ENCODE measurements at regions not wholly inside any gene's neighbourhood (a gene's known extent, or its start where the extent isn't known, plus 50 kb on each side); places are given as distances from the start of the nearest gene placed in this dataset.

DNA sequence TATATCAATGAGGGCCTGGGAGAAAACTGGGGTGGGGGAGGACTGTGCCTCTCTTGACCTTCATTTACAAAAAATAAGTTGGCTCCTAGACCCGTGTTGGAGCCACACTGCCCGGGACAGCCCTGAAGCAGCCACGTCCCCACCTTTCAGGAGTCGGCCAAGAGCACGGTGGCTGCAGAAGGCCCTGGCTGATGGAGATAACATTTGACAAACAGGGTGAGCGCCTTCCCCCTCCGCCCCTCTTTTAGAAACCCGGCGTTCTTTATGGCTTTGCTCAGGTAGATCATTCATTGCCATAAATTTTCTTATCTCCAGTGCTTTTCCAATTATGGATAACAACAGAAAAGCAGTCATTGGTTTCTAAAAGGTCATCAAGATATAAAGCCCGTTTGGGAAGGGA, 398.1 kb upstream of the TNRC6C start:
- no peak for TF ChIP-seq TAF1 (IDR thresholded peaks at IDR 0.05; ENCODE audit: borderline replicate concordance, insufficient read depth, low read length)
- TF ChIP-seq POLR2AphosphoS5 (IDR thresholded peaks at IDR 0.05; ENCODE audit: low read depth, low read length): no peak
- no peak for TF ChIP-seq REST (IDR thresholded peaks at IDR 0.05; ENCODE audit: insufficient read depth in 1 of 2, low read depth in 2 of 2, low read length in 2 of 2)
- no peak for TF ChIP-seq FOXP2 (optimal IDR thresholded peaks at IDR 0.05; ENCODE audit: borderline replicate concordance, extremely low read depth, extremely low read length, insufficient read depth)
- TF ChIP-seq SIN3A (IDR thresholded peaks at IDR 0.05; ENCODE audit: borderline replicate concordance, insufficient read depth, low read length): no peak

- TF ChIP-seq SIN3A (IDR thresholded peaks at IDR 0.05; ENCODE audit: borderline replicate concordance, insufficient read depth, low read length) (no peak), POLR2AphosphoS5 (IDR thresholded peaks at IDR 0.05; ENCODE audit: low read depth, low read length) (no peak), REST (IDR thresholded peaks at IDR 0.05; ENCODE audit: insufficient read depth in 1 of 2, low read depth in 2 of 2, low read length in 2 of 2) (no peak), TAF1 (IDR thresholded peaks at IDR 0.05; ENCODE audit: borderline replicate concordance, insufficient read depth, low read length) (no peak), FOXP2 (optimal IDR thresholded peaks at IDR 0.05; ENCODE audit: borderline replicate concordance, extremely low read depth, extremely low read length, insufficient read depth) (no peak)
Measured at GRCh38 chr17:77560841-77561240, 397.7 kb upstream of the TNRC6C start.

DNA sequence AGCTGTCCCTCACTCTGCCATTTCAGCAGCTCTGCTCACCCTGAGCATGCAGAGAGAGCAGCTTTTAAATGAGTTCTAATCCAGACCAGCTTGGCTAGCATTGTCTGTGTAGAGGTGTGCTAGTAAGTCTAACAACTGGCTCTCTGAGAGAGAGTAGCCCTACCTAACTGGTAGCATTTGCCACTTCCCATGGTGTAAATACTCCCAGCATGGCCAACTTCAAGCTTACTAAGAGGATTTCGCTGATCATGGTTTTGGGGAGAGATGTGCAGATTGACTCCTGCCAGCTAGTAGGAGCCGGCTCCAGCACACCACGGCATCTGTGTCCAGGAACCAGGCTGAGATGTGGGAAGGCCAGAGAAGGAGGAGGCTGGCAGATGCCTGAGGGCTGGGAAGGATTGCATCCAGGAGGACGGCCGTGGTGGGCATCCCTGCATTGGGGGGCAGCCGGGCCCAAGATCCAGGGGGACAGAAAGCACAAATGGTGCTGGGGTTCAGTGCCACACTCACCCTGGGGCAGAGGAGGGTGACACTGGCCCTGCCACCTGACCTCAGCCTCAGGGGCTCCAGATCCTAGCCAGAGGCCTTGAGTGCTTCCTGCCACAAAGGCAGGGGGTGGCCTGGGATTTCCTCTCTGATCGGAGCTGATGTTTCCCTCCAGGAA, 394.9 kb upstream of the TNRC6C start:
- TF ChIP-seq POLR2AphosphoS5 (IDR thresholded peaks at IDR 0.05; ENCODE audit: low read depth, low read length) (no peak), FOXP2 (optimal IDR thresholded peaks at IDR 0.05; ENCODE audit: borderline replicate concordance, extremely low read depth, extremely low read length, insufficient read depth) (no peak), TAF1 (IDR thresholded peaks at IDR 0.05; ENCODE audit: borderline replicate concordance, insufficient read depth, low read length) (no peak), SIN3A (IDR thresholded peaks at IDR 0.05; ENCODE audit: borderline replicate concordance, insufficient read depth, low read length) (no peak), REST (IDR thresholded peaks at IDR 0.05; ENCODE audit: insufficient read depth in 1 of 2, low read depth in 2 of 2, low read length in 2 of 2) (no peak)

DNA sequence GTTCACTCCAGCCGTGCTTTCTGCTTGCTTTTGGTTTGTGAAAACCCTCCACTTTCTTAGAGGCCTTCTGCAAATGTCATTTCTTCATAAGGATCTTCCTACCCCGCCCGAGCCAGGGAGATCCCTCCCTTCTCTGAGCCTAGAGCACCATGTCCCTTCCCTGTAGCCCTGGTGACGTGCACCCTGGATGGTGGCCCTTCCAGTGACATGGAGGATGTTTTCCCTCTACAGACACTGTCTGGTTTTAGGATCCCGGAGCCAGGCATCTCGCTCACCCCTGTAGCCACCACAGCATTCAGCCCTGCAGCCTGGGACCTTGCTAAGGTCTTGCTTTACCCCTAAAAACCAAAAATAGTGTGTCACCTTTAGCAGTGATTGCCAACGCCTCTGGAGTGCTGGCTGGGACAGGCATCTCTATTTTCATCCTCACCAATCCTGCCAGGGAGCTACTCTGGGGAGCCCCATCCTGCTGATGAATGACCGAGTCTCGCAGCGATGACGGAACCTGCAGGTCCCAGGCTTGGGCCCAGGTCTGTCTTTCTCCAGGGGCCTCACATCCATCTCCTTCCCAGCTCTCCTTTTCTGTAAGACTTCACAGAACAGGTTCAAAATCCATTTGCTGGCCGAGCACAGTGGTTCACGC, 394.1 kb upstream of the TNRC6C start:
- TF ChIP-seq FOXP2 (optimal IDR thresholded peaks at IDR 0.05; ENCODE audit: borderline replicate concordance, extremely low read depth, extremely low read length, insufficient read depth): no peak
- TF ChIP-seq SIN3A (IDR thresholded peaks at IDR 0.05; ENCODE audit: borderline replicate concordance, insufficient read depth, low read length): no peak
- TF ChIP-seq TAF1 (IDR thresholded peaks at IDR 0.05; ENCODE audit: borderline replicate concordance, insufficient read depth, low read length): no peak

DNA sequence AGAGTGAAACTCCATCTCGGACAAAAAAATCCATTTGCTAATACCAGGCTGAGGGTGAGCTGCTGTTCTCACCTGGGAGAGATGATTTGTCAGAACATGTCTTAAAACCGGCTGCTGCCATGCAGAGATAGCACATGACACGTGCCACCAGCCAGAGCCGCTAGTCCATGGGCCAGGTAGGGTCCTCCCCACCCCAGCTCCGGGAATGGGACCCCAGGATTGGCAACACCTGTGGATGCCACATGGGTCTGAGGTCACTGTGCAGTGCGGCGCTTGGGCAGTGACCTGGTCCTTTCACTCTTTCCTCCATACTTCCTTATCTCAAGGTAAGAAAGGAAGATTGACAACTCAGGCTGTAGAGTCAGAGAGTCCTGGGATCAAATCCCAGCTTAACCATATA, 393.3 kb upstream of the TNRC6C start:
- TF ChIP-seq TAF1 (IDR thresholded peaks at IDR 0.05; ENCODE audit: borderline replicate concordance, insufficient read depth, low read length): no peak
- no peak for TF ChIP-seq FOXP2 (optimal IDR thresholded peaks at IDR 0.05; ENCODE audit: borderline replicate concordance, extremely low read depth, extremely low read length, insufficient read depth)
- TF ChIP-seq SIN3A (IDR thresholded peaks at IDR 0.05; ENCODE audit: borderline replicate concordance, insufficient read depth, low read length): no peak
- no peak for TF ChIP-seq POLR2AphosphoS5 (IDR thresholded peaks at IDR 0.05; ENCODE audit: low read depth, low read length)
- no peak for TF ChIP-seq REST (IDR thresholded peaks at IDR 0.05; ENCODE audit: insufficient read depth in 1 of 2, low read depth in 2 of 2, low read length in 2 of 2)

Measured in PFSK-1 (cell line).